Neuronal stem cell (in vitro differentiated cells): ENCODE measurements at regions not wholly inside any gene's neighbourhood (a gene's known extent, or its start where the extent isn't known, plus 50 kb on each side); places are given as distances from the start of the nearest gene placed in this dataset.

Source experiments
- DNase-seq: peaks from one replicate; pipeline ENCODE4 v3.0.0-alpha.2; 2013; ENCODE audit warnings: low spot score
- H2AFZ ChIP-seq: one replicate; pipeline ENCODE4 v1.6.1; 2013; ENCODE audit warnings: mild to moderate bottlenecking, low read length, inconsistent platforms
- H2AK5ac ChIP-seq: 2 replicates; pipeline ENCODE4 v1.6.1; 2013; ENCODE audit warnings: low read depth, mild to moderate bottlenecking, inconsistent platforms, low read length, moderate library complexity, mixed read lengths
- H2BK120ac ChIP-seq: 2 replicates; pipeline ENCODE4 v1.6.1; 2013; ENCODE audit warnings: low read depth, mild to moderate bottlenecking, inconsistent platforms, low read length, moderate library complexity, mixed read lengths
- H2BK12ac ChIP-seq: one replicate; pipeline ENCODE4 v1.6.1; 2013; ENCODE audit warnings: low read length, inconsistent platforms
- H2BK15ac ChIP-seq: 2 replicates; pipeline ENCODE4 v1.6.1; 2013; ENCODE audit warnings: mild to moderate bottlenecking, low read length, inconsistent platforms, mixed read lengths
- H2BK5ac ChIP-seq: one replicate; pipeline ENCODE4 v1.6.1; 2013; ENCODE audit warnings: inconsistent platforms, mild to moderate bottlenecking, low read length, moderate library complexity
- H3K14ac ChIP-seq: one replicate; pipeline ENCODE4 v1.6.1; 2013; ENCODE audit warnings: low read length, inconsistent platforms
- H3K18ac ChIP-seq: 2 replicates; pipeline ENCODE4 v1.6.1; 2013; ENCODE audit warnings: low read length, inconsistent platforms
- H3K23ac ChIP-seq: 2 replicates; pipeline ENCODE4 v1.6.1; 2013; ENCODE audit warnings: low read depth, mild to moderate bottlenecking, mixed read lengths, low read length, inconsistent platforms; ENCODE audit not compliant: poor library complexity
- H3K27ac ChIP-seq: replicated peaks from 3 replicates; pipeline ENCODE4 v1.5.1; 2013; ENCODE audit warnings: low read length, inconsistent platforms
- H3K27me3 ChIP-seq, 3 experiments: 2 replicates each; pipeline ENCODE4 v1.6.1; 2013; ENCODE audit warnings: low read length in 3 of 3, mild to moderate bottlenecking in 2 of 3, inconsistent platforms in 1 of 3, low read depth in 1 of 3, mixed read lengths in 1 of 3, moderate library complexity in 1 of 3; ENCODE audit not compliant: control insufficient read depth in 3 of 3, insufficient read depth in 3 of 3
- H3K36me3 ChIP-seq, 2 donors: replicated peaks in 1 of 2; 2 replicates each; pipeline ENCODE4 v1.6.1; 2013; ENCODE audit warnings: low read length in 2 of 2; ENCODE audit not compliant: control insufficient read depth in 2 of 2, insufficient read depth in 2 of 2
- H3K4ac ChIP-seq: 2 replicates; pipeline ENCODE4 v1.6.1; 2013; ENCODE audit warnings: inconsistent platforms, mild to moderate bottlenecking, low read length, moderate library complexity
- H3K4me1 ChIP-seq, 2 donors: 1 replicate in 1 of 2; 2 replicates in 1 of 2; pipeline ENCODE4 v1.6.1; 2013; ENCODE audit warnings: low read length in 2 of 2, low read depth in 1 of 2; ENCODE audit not compliant: control insufficient read depth in 2 of 2, insufficient read depth in 1 of 2
- H3K4me2 ChIP-seq: one replicate; pipeline ENCODE4 v1.6.1; 2013; ENCODE audit warnings: mild to moderate bottlenecking, low read length, inconsistent platforms; ENCODE audit not compliant: insufficient read depth, poor library complexity, severe bottlenecking
- H3K4me3 ChIP-seq, 2 donors: 2 replicates each; pipeline ENCODE4 v1.5.1; 2013; ENCODE audit warnings: low read length in 2 of 2, mild to moderate bottlenecking in 2 of 2, inconsistent platforms in 1 of 2, moderate library complexity in 1 of 2
- H3K79me1 ChIP-seq: one replicate; pipeline ENCODE4 v1.6.1; 2013; ENCODE audit warnings: low read depth, mild to moderate bottlenecking, inconsistent platforms, low read length, moderate library complexity
- H3K9ac ChIP-seq: one replicate; pipeline ENCODE4 v1.6.1; 2013; ENCODE audit warnings: mild to moderate bottlenecking, low read depth, low read length, inconsistent platforms; ENCODE audit not compliant: poor library complexity
- H3K9me3 ChIP-seq, 2 donors: replicated peaks in 1 of 2; 2 replicates each; pipeline versions ENCODE3 to v1.6.1; 2013; ENCODE audit warnings: low read length in 2 of 2, mild to moderate bottlenecking in 2 of 2, inconsistent platforms in 1 of 2, low read depth in 1 of 2, mixed read lengths in 1 of 2, moderate library complexity in 1 of 2; ENCODE audit not compliant: control insufficient read depth in 2 of 2, insufficient read depth in 1 of 2
- H4K8ac ChIP-seq: one replicate; pipeline ENCODE4 v1.6.1; 2013; ENCODE audit warnings: low read depth, mild to moderate bottlenecking, inconsistent platforms, low read length, moderate library complexity
- H4K91ac ChIP-seq: one replicate; pipeline ENCODE4 v1.6.1; 2013; ENCODE audit warnings: low read length, low read depth, mild to moderate bottlenecking, inconsistent platforms; ENCODE audit not compliant: poor library complexity
- WGBS, 2 donors: extraction: QIAGEN DNeasy Blood & Tissue Kit; methylation state at CpG; one replicate each; pipeline ENCODE4 v1.1.7; 2013; ENCODE audit warnings: missing lambda C conversion rate in 2 of 2, mixed read lengths in 1 of 2; ENCODE audit not compliant: insufficient read length in 2 of 2, insufficient replicate concordance in 1 of 2; ENCODE audit errors: extremely low coverage in 2 of 2; 5-methylcytosine and 5-hydroxymethylcytosine counted together

DNA sequence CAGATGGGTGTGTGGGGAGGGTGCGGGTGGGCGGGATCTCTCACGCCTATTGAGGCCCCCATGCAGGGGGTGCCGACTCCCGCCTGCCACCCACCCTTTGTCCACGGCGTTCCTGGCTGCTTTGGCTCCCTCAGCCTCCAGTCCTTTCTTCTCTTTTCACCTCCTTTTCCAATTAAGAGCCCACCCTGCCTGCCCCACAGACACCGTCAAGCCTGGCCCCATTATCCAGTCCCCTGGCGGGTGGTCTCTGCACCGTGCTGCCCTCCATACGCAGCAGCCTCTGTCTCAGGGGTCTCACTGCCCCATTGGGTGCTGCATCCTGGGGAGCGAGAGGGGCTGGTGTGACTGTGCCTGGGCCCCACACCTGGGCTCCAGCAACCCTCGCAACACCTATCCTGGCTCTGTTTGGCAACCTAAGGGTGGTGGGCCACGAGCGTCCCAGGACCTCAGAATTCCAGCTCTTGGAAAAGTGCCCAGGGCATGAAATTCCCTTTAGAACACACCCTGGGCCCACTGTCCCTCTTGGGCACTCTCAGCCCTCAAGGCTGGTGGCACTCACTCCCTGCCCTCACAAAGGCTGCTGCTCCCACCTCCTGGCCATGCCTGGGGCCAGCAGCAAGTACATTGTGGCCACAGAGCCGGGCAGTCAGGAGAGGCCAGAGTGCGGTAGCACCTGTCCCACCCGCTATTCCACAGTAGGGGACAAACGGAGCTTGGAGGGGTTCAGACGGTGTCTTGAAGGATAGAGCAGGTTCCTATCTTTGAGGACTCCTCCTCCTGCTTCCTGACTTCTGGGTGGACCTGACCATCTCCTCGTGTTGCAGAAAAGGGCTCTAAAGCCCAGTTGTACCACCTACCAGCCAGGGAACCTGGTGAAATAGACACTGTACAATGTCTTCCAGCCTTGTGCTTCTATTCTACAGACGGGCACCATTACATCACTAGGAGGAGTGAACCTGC, 114.1 kb downstream of the KIF26A start:
- Histone ChIP-seq H2AK5ac (peak overlapping the region; percentile 81), H3K27me3 (peaks cover 0 to 7% (median 0%) of the 10 kb centered on the region in 3 experiments), H3K4me1 (no peaks in the 10 kb centered on the region), H4K8ac (no peak overlapping the region), H3K9me3 (no peaks in the 10 kb centered on the region), H2BK12ac (peak overlapping the region; percentile 66), H3K23ac (no peak overlapping the region), H3K18ac (peak overlapping the region; percentile 80), H3K4me3 (peak overlapping the region in 1 of 2 donors; percentile 46), H3K27ac (no peak overlapping the region), H2BK120ac (no peak overlapping the region), H3K14ac (peak overlapping the region; percentile 71), H2AFZ (no peak overlapping the region), H2BK15ac (peak overlapping the region; percentile 81), H3K9ac (no peak overlapping the region), H3K79me1 (no peaks in the 10 kb centered on the region), H3K36me3 (no peaks in the 10 kb centered on the region), H2BK5ac (no peak overlapping the region), H3K4ac (peak overlapping the region; percentile 11), H3K4me2 (no peak overlapping the region), H4K91ac (no peak overlapping the region)
- WGBS, 2 donors: no CpG with 5 or more reads among the region's 22 CpGs
- DNase-seq: no peak

DNA sequence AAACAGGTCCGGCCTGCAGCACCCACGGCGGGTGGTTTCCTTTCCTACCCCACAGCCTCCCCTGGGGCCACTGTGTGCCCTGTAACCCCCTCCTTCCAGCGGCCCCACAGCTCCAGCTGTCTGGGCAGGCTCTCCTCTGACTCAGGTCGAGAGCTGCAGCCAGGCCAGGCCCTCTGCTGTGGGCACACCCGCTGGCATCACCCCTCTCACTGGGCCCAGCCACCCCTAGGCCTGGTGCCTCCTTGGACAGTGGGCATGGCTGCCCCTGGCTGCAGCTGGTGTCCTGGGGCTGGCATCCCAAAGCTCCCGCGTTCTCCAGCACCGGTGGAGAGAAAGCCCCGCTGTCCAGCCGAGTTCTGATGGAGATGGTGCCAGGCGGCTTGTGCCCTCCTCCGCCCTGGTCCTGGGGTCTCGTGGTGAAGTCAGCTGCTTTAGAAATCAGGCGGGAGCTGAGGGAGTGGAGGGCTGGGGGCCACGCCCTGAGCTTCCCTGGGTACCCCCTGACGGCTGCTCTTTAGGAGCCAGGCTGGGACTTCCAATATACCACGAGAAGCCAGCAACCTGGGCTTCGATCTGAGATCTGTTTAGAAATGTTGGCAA, 114.9 kb downstream of the KIF26A start:
- Histone ChIP-seq H2BK120ac (no peak overlapping the region), H3K27ac (no peak overlapping the region), H3K23ac (no peak overlapping the region), H3K18ac (peak overlapping the region; percentile 80), H3K4me1 (no peaks in the 10 kb centered on the region), H3K14ac (peak overlapping the region; percentile 71), H3K4me2 (no peak overlapping the region), H3K36me3 (no peaks in the 10 kb centered on the region), H4K91ac (no peak overlapping the region), H2BK12ac (peak overlapping the region; percentile 58), H2AFZ (no peak overlapping the region), H3K9ac (peak overlapping the region; percentile 21), H4K8ac (no peak overlapping the region), H2BK15ac (peak overlapping the region; percentile 81), H2AK5ac (peak overlapping the region; percentile 81), H3K9me3 (no peaks in the 10 kb centered on the region), H3K27me3 (peaks cover 0 to 7% (median 0%) of the 10 kb centered on the region in 3 experiments), H3K4me3 (no peak overlapping the region), H2BK5ac (no peak overlapping the region), H3K4ac (peak overlapping the region; percentile 11), H3K79me1 (no peaks in the 10 kb centered on the region)
- DNase-seq: no peak
- no CpG with 5 or more reads among the region's 19 CpGs for WGBS, 2 donors

DNA sequence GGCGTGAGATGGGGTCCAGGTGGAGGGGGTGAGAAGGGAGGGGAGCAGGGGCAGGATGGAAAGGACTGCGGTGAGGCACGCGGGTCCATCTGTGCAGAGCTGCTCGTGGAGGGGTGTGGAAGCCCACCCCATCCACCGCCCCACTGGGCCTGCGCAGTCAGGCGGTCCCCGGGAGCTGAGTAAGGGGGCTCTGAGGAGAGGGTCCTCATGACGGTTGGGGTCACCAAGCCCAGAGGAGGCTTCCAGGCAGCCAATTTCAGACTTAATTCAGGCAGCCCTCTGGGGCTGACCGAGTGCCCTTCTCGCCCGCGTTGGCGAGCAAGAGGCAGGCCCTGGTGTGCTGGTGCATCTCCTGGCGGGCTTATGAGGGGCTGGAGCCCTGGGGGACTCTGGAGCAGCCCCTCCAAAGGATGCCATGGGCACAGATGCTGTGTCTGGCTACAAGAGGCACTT, 115.5 kb downstream of the KIF26A start:
- no CpG with 5 or more reads among the region's 16 CpGs for WGBS, 2 donors
- H3K23ac ChIP-seq: no peak overlapping the region

More for the DNA sequence above, 115.5 kb downstream of the KIF26A start:
- Histone ChIP-seq H3K36me3 (no peaks in the 10 kb centered on the region), H3K27me3 (peaks cover 0 to 7% (median 0%) of the 10 kb centered on the region in 3 experiments), H2BK5ac (no peak overlapping the region), H3K14ac (no peak overlapping the region), H3K9me3 (no peaks in the 10 kb centered on the region), H2BK120ac (no peak overlapping the region), H3K18ac (no peak overlapping the region), H3K79me1 (no peaks in the 10 kb centered on the region), H3K27ac (no peak overlapping the region), H2AK5ac (no peak overlapping the region), H2BK12ac (no peak overlapping the region), H2BK15ac (no peak overlapping the region), H4K91ac (no peak overlapping the region), H3K4me1 (no peaks in the 10 kb centered on the region), H3K4me2 (no peak overlapping the region), H3K4me3 (peak overlapping the region in 1 of 2 donors; percentile 47), H2AFZ (no peak overlapping the region), H3K9ac (no peak overlapping the region), H3K4ac (no peak overlapping the region), H4K8ac (no peak overlapping the region)
- DNase-seq: no peak
